Thymus (tissue), 11 donors: ENCODE measurements at regions not wholly inside any gene's neighbourhood (a gene's known extent, or its start where the extent isn't known, plus 50 kb on each side); places are given as distances from the start of the nearest gene placed in this dataset.
"Not testable (repeated sequence)": the region's sequence is repeated elsewhere in the genome, so short reads cannot be mapped to it uniquely, and the experiment has no call there.

ENCODE experiments used
- DNase-seq, 9 donors: peaks; one replicate each; pipeline ENCODE4 v3.0.0-alpha.2; 2013; ENCODE audit warnings: low spot score in 9 of 9, low read depth in 6 of 9, missing footprints in 1 of 9
- H3K27ac ChIP-seq, 2 donors: one replicate each; pipeline ENCODE4 v1.5.1; 2013; ENCODE audit warnings: control low read depth in 1 of 2, low read depth in 1 of 2, low read length in 1 of 2, mild to moderate bottlenecking in 1 of 2, moderate library complexity in 1 of 2
- H3K27me3 ChIP-seq, 2 donors: one replicate each; pipeline ENCODE4 v1.5.1; 2013; ENCODE audit warnings: low read length in 1 of 2; ENCODE audit not compliant: control insufficient read depth in 2 of 2, insufficient read depth in 1 of 2
- H3K36me3 ChIP-seq, 2 donors: one replicate each; pipeline ENCODE4 v1.5.1; 2013; ENCODE audit warnings: low read length in 1 of 2, mild to moderate bottlenecking in 1 of 2, moderate library complexity in 1 of 2; ENCODE audit not compliant: control insufficient read depth in 2 of 2, insufficient read depth in 2 of 2
- H3K4me1 ChIP-seq, 2 donors: one replicate each; pipeline ENCODE4 v1.5.1; 2013; ENCODE audit warnings: low read length in 2 of 2; ENCODE audit not compliant: control insufficient read depth in 2 of 2, insufficient read depth in 2 of 2
- H3K4me3 ChIP-seq, 2 donors: one replicate each; pipeline ENCODE4 v1.5.1; 2013; ENCODE audit warnings: low read length in 2 of 2, control low read depth in 1 of 2, mild to moderate bottlenecking in 1 of 2
- H3K9me3 ChIP-seq, 2 donors: one replicate each; pipeline ENCODE4 v1.5.1; 2013; ENCODE audit warnings: low read length in 1 of 2, mild to moderate bottlenecking in 1 of 2; ENCODE audit not compliant: control insufficient read depth in 2 of 2, insufficient read depth in 1 of 2
- WGBS: extraction: QIAGEN DNeasy Blood & Tissue Kit; methylation state at CpG from one replicate; pipeline ENCODE4 v1.1.7; 2013; 5-methylcytosine and 5-hydroxymethylcytosine counted together
- donor health status: healthy.

DNA sequence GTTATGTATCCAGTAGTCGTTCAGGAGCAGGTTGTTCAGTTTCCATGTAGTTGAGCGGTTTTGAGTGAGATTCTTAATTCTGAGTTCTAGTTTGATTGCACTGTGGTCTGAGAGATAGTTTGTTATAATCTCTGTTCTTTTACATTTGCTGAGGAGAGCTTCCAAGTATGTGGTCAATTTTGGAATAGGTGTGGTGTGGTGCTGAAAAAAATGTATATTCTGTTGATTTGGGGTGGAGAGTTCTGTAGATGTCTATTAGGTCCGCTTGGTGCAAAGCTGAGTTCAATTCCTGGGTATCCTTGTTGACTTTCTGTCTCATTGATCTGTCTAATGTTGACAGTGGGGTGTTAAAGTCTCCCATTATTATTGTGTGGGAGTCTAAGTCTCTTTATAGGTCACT lies 68.6 kb upstream of the IZUMO1R start:
- H3K4me3 ChIP-seq, H3K27me3 ChIP-seq, H3K4me1 ChIP-seq, DNase-seq, H3K27ac ChIP-seq, H3K36me3 ChIP-seq: not testable (repeated sequence)
- 84% methylated on average over 1 of the region's 3 CpGs for WGBS
- peaks cover 3 to 11% of the 10 kb centered on the region in 2 donors for H3K9me3 ChIP-seq

DNA sequence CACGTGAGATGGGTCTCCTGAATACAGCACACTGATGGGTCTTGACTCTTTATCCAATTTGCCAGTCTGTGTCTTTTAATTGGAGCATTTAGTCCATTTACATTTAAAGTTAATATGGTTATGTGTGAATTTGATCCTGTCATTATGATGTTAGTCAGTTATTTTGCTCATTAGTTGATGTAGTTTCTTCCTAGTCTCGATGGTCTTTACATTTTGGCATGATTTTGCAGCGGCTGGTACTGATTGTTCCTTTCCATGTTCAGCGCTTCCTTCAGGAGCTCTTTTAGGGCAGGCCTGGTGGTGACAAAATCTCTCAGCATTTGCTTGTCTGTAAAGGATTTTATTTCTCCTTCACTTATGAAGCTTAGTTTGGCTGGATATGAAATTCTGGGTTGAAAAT lies 68.0 kb upstream of the IZUMO1R start:
- not testable (repeated sequence) for H3K27ac ChIP-seq, H3K27me3 ChIP-seq, DNase-seq, H3K4me1 ChIP-seq, H3K4me3 ChIP-seq, H3K36me3 ChIP-seq
- H3K9me3 ChIP-seq = peaks cover 3 to 11% of the 10 kb centered on the region in 2 donors
- 94% methylated on average over 3 of the region's 4 CpGs for WGBS

DNA sequence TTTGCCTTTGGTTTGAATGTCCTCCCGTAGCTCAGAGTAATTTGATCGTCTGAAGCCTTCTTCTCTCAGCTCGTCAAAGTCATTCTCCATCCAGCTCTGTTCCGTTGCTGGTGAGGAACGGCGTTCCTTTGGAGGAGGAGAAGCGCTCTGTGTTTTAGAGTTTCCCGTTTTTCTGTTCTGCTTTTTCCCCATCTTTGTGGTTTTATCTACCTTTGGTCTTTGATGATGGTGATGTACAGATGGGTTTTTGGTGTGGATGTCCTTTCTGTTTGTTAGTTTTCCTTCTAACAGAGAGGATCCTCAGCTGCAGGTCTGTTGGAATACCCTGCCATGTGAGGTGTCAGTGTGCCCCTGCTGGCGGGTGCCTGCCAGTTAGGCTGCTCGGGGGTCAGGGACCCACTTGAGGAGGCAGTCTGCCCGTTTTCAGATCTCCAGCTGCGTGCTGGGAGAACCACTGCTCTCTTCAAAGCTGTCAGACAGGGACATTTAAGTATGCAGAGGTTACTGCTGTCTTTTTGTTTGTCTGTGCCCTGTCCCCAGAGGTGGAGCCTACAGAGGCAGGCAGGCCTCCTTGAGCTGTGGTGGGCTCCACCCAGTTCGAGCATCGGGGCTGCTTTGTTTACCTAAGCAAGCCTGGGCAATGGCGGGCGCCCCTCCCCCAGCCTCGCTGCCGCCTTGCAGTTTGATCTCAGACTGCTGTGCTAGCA lies 66.8 kb upstream of the IZUMO1R start:
- H3K27me3 ChIP-seq, H3K36me3 ChIP-seq, H3K4me3 ChIP-seq, H3K27ac ChIP-seq, H3K4me1 ChIP-seq, DNase-seq: not testable (repeated sequence)
- H3K9me3 ChIP-seq = peaks cover 4 to 11% of the 10 kb centered on the region in 2 donors
- WGBS = 88% methylated on average over 18 of the region's 18 CpGs

DNA sequence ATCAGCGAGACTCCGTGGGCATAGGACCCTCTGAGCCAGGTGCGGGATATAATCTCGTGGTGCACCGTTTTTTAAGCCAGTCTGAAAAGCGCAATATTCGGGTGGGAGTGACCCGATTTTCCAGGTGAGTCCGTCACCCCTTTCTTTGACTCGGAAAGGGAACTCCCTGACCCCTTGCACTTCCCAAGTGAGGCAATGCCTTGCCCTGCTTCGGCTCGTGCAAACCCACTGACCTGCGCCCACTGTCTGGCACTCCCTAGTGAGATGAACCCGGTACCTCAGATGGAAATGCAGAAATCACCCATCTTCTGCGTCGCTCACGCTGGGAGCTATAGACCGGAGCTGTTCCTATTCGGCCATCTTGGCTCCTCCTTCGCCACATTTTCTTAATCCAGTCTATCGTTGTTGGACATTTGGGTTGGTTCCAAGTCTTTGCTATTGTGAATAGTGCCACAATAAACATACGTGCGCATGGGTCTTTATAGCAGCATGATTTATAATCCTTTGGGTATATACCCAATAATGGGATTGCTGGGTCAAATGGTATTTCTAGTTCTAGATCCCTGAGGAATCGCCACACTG lies 66.1 kb upstream of the IZUMO1R start:
- not testable (repeated sequence) for H3K27ac ChIP-seq, H3K36me3 ChIP-seq, H3K27me3 ChIP-seq, H3K4me1 ChIP-seq, H3K4me3 ChIP-seq
- peaks cover 4 to 11% of the 10 kb centered on the region in 2 donors for H3K9me3 ChIP-seq
- peak in 1 of 9 donors; percentile 3 for DNase-seq
- WGBS = 97% methylated on average over 24 of the region's 24 CpGs

DNA sequence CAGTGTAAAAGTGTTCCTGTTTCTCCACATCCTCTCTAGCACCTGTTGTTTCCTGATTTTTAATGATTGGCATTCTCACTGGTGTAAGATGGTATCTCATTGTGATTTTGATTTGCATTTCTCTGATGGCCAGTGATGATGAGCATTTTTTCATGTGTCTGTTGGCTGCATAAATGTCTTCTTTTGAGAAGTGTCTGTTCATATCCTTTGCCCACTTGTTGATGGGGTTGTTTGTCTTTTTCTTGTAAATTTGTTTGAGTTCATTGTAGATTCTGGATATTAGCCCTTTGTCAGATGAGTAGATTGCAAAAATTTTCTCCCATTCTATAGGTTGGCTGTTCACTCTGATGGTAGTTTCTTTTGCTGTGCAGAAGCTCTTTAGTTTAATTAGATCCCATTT lies 65.6 kb upstream of the IZUMO1R start:
- H3K4me3 ChIP-seq, H3K4me1 ChIP-seq, H3K27me3 ChIP-seq, H3K36me3 ChIP-seq, H3K27ac ChIP-seq, DNase-seq: not testable (repeated sequence)
- peaks cover 4 to 11% of the 10 kb centered on the region in 2 donors for H3K9me3 ChIP-seq

DNA sequence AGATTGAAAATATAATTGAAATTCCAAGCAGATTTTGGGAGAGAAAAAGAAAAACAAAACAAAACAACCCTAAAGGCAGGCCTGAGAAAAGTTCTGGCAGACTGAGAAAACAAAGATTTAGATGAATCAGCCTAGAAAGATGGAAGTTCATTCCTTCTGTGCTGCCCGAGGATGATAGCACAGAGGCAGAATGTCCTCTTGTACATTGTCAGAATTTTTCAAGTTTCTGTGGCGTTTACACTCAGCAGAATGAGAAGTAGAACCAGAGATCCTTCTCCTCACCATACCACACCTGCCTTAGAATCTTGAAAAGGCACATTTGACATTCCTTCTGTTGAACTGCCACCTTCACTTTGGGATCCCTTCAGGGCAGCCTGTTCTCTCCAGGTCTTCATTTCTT lies 62.5 kb upstream of the IZUMO1R start:
- H3K4me1 ChIP-seq = no peaks in the 10 kb centered on the region
- H3K27me3 ChIP-seq = no peaks in the 10 kb centered on the region
- peaks cover 4 to 11% of the 10 kb centered on the region in 2 donors for H3K9me3 ChIP-seq
- H3K36me3 ChIP-seq = no peaks in the 10 kb centered on the region
- no peak overlapping the region for H3K4me3 ChIP-seq
- 75% methylated on average over 2 of the region's 2 CpGs for WGBS
- H3K27ac ChIP-seq = no peak overlapping the region
- DNase-seq = no peak

DNA sequence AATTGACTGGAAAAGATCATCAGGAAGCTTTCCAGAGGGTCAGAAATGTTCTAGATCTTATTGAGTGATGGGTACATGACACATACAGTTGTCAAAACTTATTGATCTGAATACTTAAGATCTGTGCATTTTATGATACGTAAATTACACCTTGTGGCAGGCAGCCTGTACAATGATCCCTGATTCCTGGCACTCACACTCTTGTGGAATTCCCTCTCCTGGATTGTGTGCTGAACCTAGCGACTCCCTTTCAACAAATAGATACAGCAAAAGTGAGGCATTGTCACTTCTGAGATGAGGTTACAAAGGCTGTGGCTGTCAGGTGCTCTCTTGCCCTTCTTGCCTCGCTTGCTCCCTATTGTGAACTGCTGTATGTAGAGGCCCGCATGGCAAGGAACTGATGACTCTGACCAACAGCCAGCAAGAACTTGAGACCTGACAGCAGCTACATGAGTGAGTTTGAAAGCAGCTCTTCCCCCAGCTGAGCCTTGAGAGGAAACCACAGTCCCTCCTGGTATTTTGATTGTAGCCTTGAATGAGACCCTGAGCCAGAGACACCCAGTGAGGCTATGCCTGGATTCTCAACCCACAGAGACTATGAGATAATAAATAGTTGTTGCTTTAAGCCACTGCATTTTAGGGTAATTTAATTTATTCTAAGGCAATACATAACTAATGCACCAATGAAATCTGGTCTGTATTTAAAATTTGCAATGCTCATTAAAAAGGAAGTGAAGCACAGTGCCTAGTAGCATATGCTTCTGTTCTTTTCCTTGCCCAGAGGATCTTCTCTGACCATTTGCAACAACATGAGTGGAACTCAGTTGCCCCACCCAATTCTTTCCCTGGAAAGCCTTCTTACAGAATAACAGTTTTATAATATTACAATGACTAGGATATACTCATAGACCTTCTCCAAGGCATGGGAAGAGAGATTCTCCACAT lies 60.5 kb upstream of the IZUMO1R start:
- H3K4me1 ChIP-seq = no peaks in the 10 kb centered on the region
- WGBS = 85% methylated on average over 4 of the region's 4 CpGs
- no peaks in the 10 kb centered on the region for H3K27me3 ChIP-seq
- peaks cover 1 to 10% of the 10 kb centered on the region in 2 donors for H3K9me3 ChIP-seq
- H3K36me3 ChIP-seq = no peaks in the 10 kb centered on the region
- no peak for DNase-seq
- H3K4me3 ChIP-seq = no peak overlapping the region
- no peak overlapping the region for H3K27ac ChIP-seq

DNA sequence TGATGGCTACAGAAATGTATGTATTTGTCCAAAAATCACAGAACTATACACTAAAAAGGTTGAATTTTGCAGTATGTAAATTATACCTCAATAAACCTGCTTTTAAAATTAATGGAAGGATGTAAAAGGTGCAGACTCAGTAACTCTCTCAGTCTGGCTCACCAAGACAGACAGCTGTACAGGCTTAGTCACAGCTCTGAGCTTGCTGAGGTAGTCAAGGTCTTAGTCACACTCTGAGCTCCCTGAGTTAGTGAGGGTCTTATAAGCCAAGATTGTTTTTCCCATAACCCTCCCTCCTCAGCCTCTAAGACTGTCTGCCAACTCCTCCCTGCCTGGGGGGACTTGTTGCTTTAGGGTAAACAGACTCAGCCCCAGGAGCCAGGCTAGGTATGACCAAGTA lies 59.3 kb upstream of the IZUMO1R start:
- no peak for DNase-seq
- Histone ChIP-seq H3K4me3 (no peak overlapping the region), H3K4me1 (no peaks in the 10 kb centered on the region), H3K27ac (no peak overlapping the region), H3K9me3 (peaks cover 1 to 10% of the 10 kb centered on the region in 2 donors), H3K36me3 (no peaks in the 10 kb centered on the region), H3K27me3 (no peaks in the 10 kb centered on the region)

DNA sequence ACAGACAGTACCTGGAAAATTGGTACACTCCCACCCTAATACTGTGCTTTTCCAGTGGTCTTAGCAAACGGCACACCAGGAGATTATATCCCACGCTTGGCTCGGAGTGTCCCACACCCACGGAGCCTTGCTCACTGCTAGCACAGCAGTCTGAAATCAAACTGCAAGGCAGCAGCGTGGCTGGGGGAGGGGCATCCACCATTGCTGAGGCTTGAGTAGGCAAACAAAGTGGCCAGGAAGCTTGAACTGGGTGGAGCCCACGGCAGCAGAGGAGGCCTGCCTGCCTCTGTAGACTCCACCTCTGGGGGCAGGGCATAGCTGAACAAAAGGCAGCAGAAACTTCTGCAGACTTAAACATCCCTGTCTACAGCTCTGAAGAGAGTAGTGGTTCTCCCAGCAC lies 56.1 kb upstream of the IZUMO1R start:
- H3K9me3 ChIP-seq, H3K27me3 ChIP-seq, DNase-seq, H3K36me3 ChIP-seq, H3K4me3 ChIP-seq, H3K4me1 ChIP-seq, H3K27ac ChIP-seq: not testable (repeated sequence)
- 92% methylated on average over 6 of the region's 6 CpGs for WGBS
